Liver (tissue), 8 donors: ENCODE measurements at regions not wholly inside any gene's neighbourhood (a gene's known extent, or its start where the extent isn't known, plus 50 kb on each side); places are given as distances from the start of the nearest gene placed in this dataset.

ENCODE experiments used
- DNase-seq: peaks from one replicate; pipeline ENCODE4 v3.0.0-alpha.2; 2017; ENCODE audit warnings: low spot score
- H3K27ac ChIP-seq, 2 donors: one replicate each; pipeline ENCODE4 v1.7.0; 2013; ENCODE audit warnings: inconsistent platforms in 2 of 2, low read length in 2 of 2, control low read depth in 1 of 2, low read depth in 1 of 2, mild to moderate bottlenecking in 1 of 2
- H3K27me3 ChIP-seq, 4 donors: one replicate each; pipeline versions ENCODE4 v1.6.1 to v1.7.0; 2013; ENCODE audit warnings: low read length in 3 of 4, inconsistent platforms in 1 of 4, mild to moderate bottlenecking in 1 of 4, moderate library complexity in 1 of 4; ENCODE audit not compliant: control insufficient read depth in 4 of 4, insufficient read depth in 4 of 4
- H3K36me3 ChIP-seq, 4 donors: one replicate each; pipeline versions ENCODE4 v1.6.1 to v1.7.0; 2013; ENCODE audit warnings: low read length in 3 of 4, mild to moderate bottlenecking in 3 of 4, low read depth in 1 of 4, moderate library complexity in 1 of 4; ENCODE audit not compliant: control insufficient read depth in 4 of 4, insufficient read depth in 3 of 4
- H3K4me1 ChIP-seq, 4 donors: one replicate each; pipeline versions ENCODE4 v1.6.1 to v1.7.0; 2013; ENCODE audit warnings: low read length in 3 of 4, mild to moderate bottlenecking in 3 of 4, moderate library complexity in 1 of 4; ENCODE audit not compliant: control insufficient read depth in 4 of 4, insufficient read depth in 4 of 4
- H3K4me3 ChIP-seq, 3 donors: one replicate each; pipeline versions ENCODE4 v1.6.1 to v1.7.0; 2013; ENCODE audit warnings: low read length in 3 of 3, control low read depth in 1 of 3, low read depth in 1 of 3, mild to moderate bottlenecking in 1 of 3
- H3K9ac ChIP-seq, 2 donors: one replicate each; pipeline ENCODE4 v1.7.0; 2013; ENCODE audit warnings: low read length in 2 of 2, mild to moderate bottlenecking in 2 of 2, moderate library complexity in 2 of 2, control low read depth in 1 of 2, low read depth in 1 of 2
- H3K9me3 ChIP-seq, 4 donors: one replicate each; pipeline versions ENCODE4 v1.6.1 to v1.7.0; 2013; ENCODE audit warnings: low read length in 3 of 4; ENCODE audit not compliant: control insufficient read depth in 4 of 4
- ATF3 ChIP-seq: IDR thresholded peaks from 2 replicates; pipeline ENCODE4 v1.6.1; 2016; ENCODE audit warnings: antibody characterized with exemption
- EGR1 ChIP-seq, 2 donors: IDR thresholded peaks; 2 replicates each; pipeline ENCODE4 v1.6.1; 2016 to 2018; ENCODE audit warnings: antibody characterized with exemption in 2 of 2, low read depth in 2 of 2
- FOXA1 ChIP-seq: IDR thresholded peaks from 2 replicates; pipeline ENCODE4 v1.6.1; 2016; ENCODE audit warnings: antibody characterized with exemption
- GABPA ChIP-seq, 2 donors: IDR thresholded peaks in 1 of 2; conservative IDR thresholded peaks in 1 of 2; 2 replicates each; pipeline ENCODE4 v1.6.1; 2016; ENCODE audit warnings: antibody characterized with exemption in 2 of 2, mild to moderate bottlenecking in 1 of 2, moderate library complexity in 1 of 2
- HNF4G ChIP-seq: IDR thresholded peaks from 2 replicates; pipeline ENCODE4 v1.6.1; 2016; ENCODE audit warnings: antibody characterized with exemption
- MAX ChIP-seq: IDR thresholded peaks from 2 replicates; pipeline ENCODE4 v1.6.1; 2016; ENCODE audit warnings: antibody characterized with exemption
- NR2F2 ChIP-seq: IDR thresholded peaks from 2 replicates; pipeline ENCODE4 v1.6.1; 2016; ENCODE audit warnings: antibody characterized with exemption
- RAD21 ChIP-seq, 2 donors: IDR thresholded peaks; 2 replicates each; pipeline ENCODE4 v1.6.1; 2016; ENCODE audit warnings: antibody characterized with exemption in 2 of 2, mild to moderate bottlenecking in 2 of 2
- REST ChIP-seq: IDR thresholded peaks from 2 replicates; pipeline ENCODE4 v1.6.1; 2016; ENCODE audit warnings: antibody characterized with exemption, mild to moderate bottlenecking
- RXRA ChIP-seq, 2 donors: IDR thresholded peaks; 2 replicates each; pipeline ENCODE4 v1.6.1; 2017 to 2018; ENCODE audit warnings: antibody characterized with exemption in 2 of 2, mild to moderate bottlenecking in 1 of 2
- SP1 ChIP-seq: IDR thresholded peaks from 2 replicates; pipeline ENCODE4 v1.6.1; 2018; ENCODE audit warnings: antibody characterized with exemption, mild to moderate bottlenecking
- YY1 ChIP-seq: IDR thresholded peaks from 2 replicates; pipeline ENCODE4 v1.6.1; 2016; ENCODE audit warnings: antibody characterized with exemption, mild to moderate bottlenecking
- ZBTB33 ChIP-seq: IDR thresholded peaks from 2 replicates; pipeline ENCODE4 v1.6.1; 2016; ENCODE audit warnings: antibody characterized with exemption
- WGBS: extraction: QIAGEN DNeasy Blood & Tissue Kit; methylation state at CpG from one replicate; pipeline ENCODE4 v1.1.7; 2013; 5-methylcytosine and 5-hydroxymethylcytosine counted together
- TF ChIP-seq, protein P1 (sequence below): fragments of 150-350 bp; IDR thresholded peaks from 2 replicates; pipeline ENCODE4 v1.5.1; 2017; ENCODE audit warnings: improper control_type of control experiment, low read depth, low read length; ENCODE audit not compliant: missing input control
- donor health status: healthy.
- donor health status: healthy.
- donor health status: healthy.
- donor health status: healthy.
- donor health status: healthy.

GRCh38 chr3:186411994-186412393 lies 50.0 kb upstream of the DGKG start:
- Histone ChIP-seq H3K36me3 (no peaks in the 10 kb centered on the region), H3K27me3 (no peaks in the 10 kb centered on the region), H3K4me3 (no peak overlapping the region), H3K9ac (no peak overlapping the region), H3K27ac (no peak overlapping the region), H3K9me3 (no peaks in the 10 kb centered on the region), H3K4me1 (peaks cover 4 to 17% (median 12%) of the 10 kb centered on the region in 4 donors)
- TF ChIP-seq RXRA (IDR thresholded peaks at IDR 0.05) = no peak
- TF ChIP-seq FOXA1 = no peak
- TF ChIP-seq REST = no peak
- TF ChIP-seq YY1 = no peak
- TF ChIP-seq ZBTB33 = no peak
- TF ChIP-seq NR2F2 = no peak
- no peak for TF ChIP-seq HNF4G
- TF ChIP-seq MAX = no peak
- TF ChIP-seq, protein P1, sequence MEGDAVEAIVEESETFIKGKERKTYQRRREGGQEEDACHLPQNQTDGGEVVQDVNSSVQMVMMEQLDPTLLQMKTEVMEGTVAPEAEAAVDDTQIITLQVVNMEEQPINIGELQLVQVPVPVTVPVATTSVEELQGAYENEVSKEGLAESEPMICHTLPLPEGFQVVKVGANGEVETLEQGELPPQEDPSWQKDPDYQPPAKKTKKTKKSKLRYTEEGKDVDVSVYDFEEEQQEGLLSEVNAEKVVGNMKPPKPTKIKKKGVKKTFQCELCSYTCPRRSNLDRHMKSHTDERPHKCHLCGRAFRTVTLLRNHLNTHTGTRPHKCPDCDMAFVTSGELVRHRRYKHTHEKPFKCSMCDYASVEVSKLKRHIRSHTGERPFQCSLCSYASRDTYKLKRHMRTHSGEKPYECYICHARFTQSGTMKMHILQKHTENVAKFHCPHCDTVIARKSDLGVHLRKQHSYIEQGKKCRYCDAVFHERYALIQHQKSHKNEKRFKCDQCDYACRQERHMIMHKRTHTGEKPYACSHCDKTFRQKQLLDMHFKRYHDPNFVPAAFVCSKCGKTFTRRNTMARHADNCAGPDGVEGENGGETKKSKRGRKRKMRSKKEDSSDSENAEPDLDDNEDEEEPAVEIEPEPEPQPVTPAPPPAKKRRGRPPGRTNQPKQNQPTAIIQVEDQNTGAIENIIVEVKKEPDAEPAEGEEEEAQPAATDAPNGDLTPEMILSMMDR = no peak
- TF ChIP-seq RAD21 (IDR thresholded peaks at IDR 0.05) = no peak
- TF ChIP-seq EGR1 (IDR thresholded peaks at IDR 0.05; ENCODE audit: low read depth in 2 of 2) = no peak
- TF ChIP-seq SP1 = no peak
- no peak for TF ChIP-seq GABPA (IDR thresholded peaks at IDR 0.05 in 1 of 2, conservative IDR thresholded peaks at IDR 0.05 in 1 of 2)
- TF ChIP-seq ATF3 = no peak
- WGBS = 94% methylated on average over 3 of the region's 3 CpGs
- no peak for DNase-seq
